Activated CD4-positive, alpha-beta T cell treated with anti-CD3 and anti-CD28 coated beads, Interleukin-2, amount 50 U/mL, for 24 hours (primary cell): ENCODE measurements at regions not wholly inside any gene's neighbourhood (a gene's known extent, or its start where the extent isn't known, plus 50 kb on each side); places are given as distances from the start of the nearest gene placed in this dataset.
"Not testable (repeated sequence)": the region's sequence is repeated elsewhere in the genome, so short reads cannot be mapped to it uniquely, and the experiment has no call there.

ENCODE experiments used
- DNase-seq, 2 donors: peaks; one replicate each; pipeline ENCODE4 v3.0.0-alpha.2; 2020; ENCODE audit warnings: low read depth in 1 of 2, low spot score in 1 of 2

- DNase-seq = no peak
Measured at GRCh38 chr12:46574847-46575246, 202.3 kb upstream of the SLC38A2 start.

GRCh38 chr12:46573347-46573658, 200.7 kb upstream of the SLC38A2 start:
- no peak for DNase-seq

GRCh38 chr12:46572644-46573346, 200.2 kb upstream of the SLC38A2 start:
- no peak for DNase-seq

GRCh38 chr12:46571608-46572007, 199.0 kb upstream of the SLC38A2 start:
- no peak for DNase-seq

GRCh38 chr12:46569826-46570439, 197.4 kb upstream of the SLC38A2 start:
- no peak for DNase-seq

- DNase-seq = no peak
Measured at GRCh38 chr12:46567667-46568066, 195.1 kb upstream of the SLC38A2 start.

GRCh38 chr12:46562625-46563225, 190.2 kb upstream of the SLC38A2 start:
- no peak for DNase-seq

- DNase-seq = not testable (repeated sequence)
Measured at GRCh38 chr12:46561769-46562624, 189.4 kb upstream of the SLC38A2 start.

GRCh38 chr12:46560874-46561273, 188.3 kb upstream of the SLC38A2 start:
- no peak for DNase-seq

- DNase-seq = no peak
Measured at GRCh38 chr12:46560089-46560488, 187.5 kb upstream of the SLC38A2 start.

- no peak for DNase-seq
Measured at GRCh38 chr12:46559311-46559710, 186.7 kb upstream of the SLC38A2 start.

GRCh38 chr12:46558677-46559076, 186.1 kb upstream of the SLC38A2 start:
- no peak for DNase-seq

GRCh38 chr12:46557539-46558373, 185.2 kb upstream of the SLC38A2 start:
- DNase-seq = no peak

- DNase-seq = peak in 1 of 2 donors; percentile 30
Measured at GRCh38 chr12:46556819-46557524, 184.4 kb upstream of the SLC38A2 start.

GRCh38 chr12:46556105-46556559, 183.6 kb upstream of the SLC38A2 start:
- no peak for DNase-seq

GRCh38 chr12:46555406-46555852, 182.9 kb upstream of the SLC38A2 start:
- no peak for DNase-seq

GRCh38 chr12:46554460-46554859, 181.9 kb upstream of the SLC38A2 start:
- no peak for DNase-seq

- no peak for DNase-seq
Measured at GRCh38 chr12:46553911-46554310, 181.3 kb upstream of the SLC38A2 start.

GRCh38 chr12:46553266-46553665, 180.7 kb upstream of the SLC38A2 start:
- no peak for DNase-seq

- DNase-seq = no peak
Measured at GRCh38 chr12:46550266-46550879, 177.8 kb upstream of the SLC38A2 start.
